Neuron (in vitro differentiated cells): ENCODE measurements at regions not wholly inside any gene's neighbourhood (a gene's known extent, or its start where the extent isn't known, plus 50 kb on each side); places are given as distances from the start of the nearest gene placed in this dataset.
"Not testable (repeated sequence)": the region's sequence is repeated elsewhere in the genome, so short reads cannot be mapped to it uniquely, and the experiment has no call there.

Source experiments
- H2AFZ ChIP-seq: one replicate; pipeline ENCODE4 v1.6.1; 2013; ENCODE audit warnings: low read depth, mild to moderate bottlenecking, inconsistent platforms, low read length, moderate library complexity
- H3K27me3 ChIP-seq: one replicate; pipeline ENCODE4 v1.6.1; 2013; ENCODE audit warnings: low read length; ENCODE audit not compliant: insufficient read depth
- H3K36me3 ChIP-seq: one replicate; pipeline ENCODE4 v1.6.1; 2013; ENCODE audit warnings: low read length; ENCODE audit not compliant: insufficient read depth
- H3K4me1 ChIP-seq: one replicate; pipeline ENCODE4 v1.6.1; 2013; ENCODE audit warnings: low read length; ENCODE audit not compliant: insufficient read depth
- H3K4me3 ChIP-seq: 2 replicates; pipeline ENCODE4 v1.5.1; 2013; ENCODE audit warnings: mild to moderate bottlenecking, low read length, moderate library complexity
- H3K9me3 ChIP-seq: one replicate; pipeline ENCODE4 v1.6.1; 2013; ENCODE audit warnings: low read length

DNA sequence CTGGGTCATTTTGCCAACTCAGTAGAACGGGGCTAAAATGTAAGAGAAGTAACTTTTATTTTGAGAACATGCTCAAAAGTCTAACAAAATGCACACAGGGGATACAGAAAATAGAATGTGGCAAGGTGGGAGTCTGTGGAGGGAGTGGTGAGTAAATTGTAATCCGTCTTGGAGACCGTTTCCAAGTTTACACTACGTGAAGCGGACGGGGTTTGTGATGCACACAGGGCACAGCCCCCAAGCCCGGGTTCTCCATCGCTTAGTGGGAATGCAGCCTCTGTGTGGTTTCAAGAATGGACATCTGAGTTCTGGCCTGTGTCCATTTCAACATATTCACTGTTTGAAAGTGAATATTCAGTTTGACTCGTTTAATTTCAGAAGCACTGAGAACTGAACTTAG is 65.0 kb upstream of the TMEM18 start:
- no peak overlapping the region for H3K4me3 ChIP-seq
- H2AFZ ChIP-seq = no peak overlapping the region
- peaks cover 7% of the 10 kb centered on the region for H3K4me1 ChIP-seq
- H3K36me3 ChIP-seq = no peaks in the 10 kb centered on the region
- no peaks in the 10 kb centered on the region for H3K9me3 ChIP-seq
- H3K27me3 ChIP-seq = no peaks in the 10 kb centered on the region

DNA sequence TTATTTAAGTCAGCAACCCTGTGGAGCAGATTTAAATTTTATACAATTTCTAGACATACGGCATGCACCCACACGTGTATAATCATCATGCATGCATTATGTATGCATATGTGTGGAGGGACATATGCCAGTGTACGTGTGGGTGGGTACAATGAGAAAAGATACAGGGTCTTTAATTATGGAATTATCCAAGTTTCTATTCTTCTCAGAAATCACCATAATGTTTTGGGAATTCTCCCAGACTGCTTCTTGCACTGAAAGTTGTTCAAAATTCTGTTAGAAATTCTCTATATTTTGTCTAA is 63.9 kb upstream of the TMEM18 start:
- Histone ChIP-seq H3K36me3 (no peaks in the 10 kb centered on the region), H3K9me3 (no peaks in the 10 kb centered on the region), H2AFZ (peak overlapping the region; percentile 60), H3K4me1 (peaks cover 7% of the 10 kb centered on the region), H3K27me3 (no peaks in the 10 kb centered on the region), H3K4me3 (peak overlapping the region; percentile 59)

DNA sequence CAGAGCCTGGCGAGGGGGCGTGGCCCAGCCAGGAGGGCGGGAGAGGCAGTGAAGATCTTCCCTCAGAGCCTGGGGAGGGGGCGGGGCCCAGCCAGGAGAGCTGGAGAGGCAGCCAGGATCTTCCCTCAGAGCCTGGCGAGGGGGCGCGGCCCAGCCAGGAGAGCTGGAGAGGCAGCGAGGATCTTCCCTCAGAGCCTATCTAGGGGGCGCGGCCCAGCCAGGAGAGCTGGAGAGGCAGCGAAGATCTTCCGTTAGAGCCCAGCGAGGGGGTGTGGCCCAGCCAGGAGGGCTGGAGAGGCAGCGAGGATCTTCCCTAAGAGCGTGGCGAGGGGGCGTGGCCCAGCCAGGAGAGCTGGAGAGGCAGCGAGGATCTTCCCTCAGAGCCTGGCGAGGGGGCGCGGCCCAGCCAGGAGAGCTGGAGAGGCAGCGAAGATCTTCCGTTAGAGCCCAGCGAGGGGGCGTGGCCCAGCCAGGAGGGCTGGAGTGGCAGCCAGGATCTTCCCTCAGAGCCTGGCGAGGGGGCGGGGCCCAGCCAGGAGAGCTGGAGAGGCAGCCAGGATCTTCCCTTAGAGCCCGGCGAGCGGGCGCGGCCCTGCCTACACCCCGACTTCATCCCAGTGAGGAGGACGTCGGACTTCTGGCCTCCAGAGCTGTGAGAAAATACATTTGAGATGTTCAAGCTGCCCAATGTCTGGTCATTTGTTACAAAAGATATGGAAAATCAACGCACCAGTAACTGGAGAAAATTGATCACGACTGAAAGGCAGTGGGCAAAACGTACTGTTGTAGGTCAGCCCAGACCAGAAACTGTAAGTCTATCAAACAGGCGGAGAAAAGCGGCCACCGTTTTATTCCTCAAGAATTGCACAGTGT is 63.4 kb upstream of the TMEM18 start:
- H3K27me3 ChIP-seq, H3K36me3 ChIP-seq, H3K9me3 ChIP-seq, H3K4me1 ChIP-seq: not testable (repeated sequence)
- peak overlapping the region; percentile 59 for H3K4me3 ChIP-seq
- H2AFZ ChIP-seq = peak overlapping the region; percentile 60

DNA sequence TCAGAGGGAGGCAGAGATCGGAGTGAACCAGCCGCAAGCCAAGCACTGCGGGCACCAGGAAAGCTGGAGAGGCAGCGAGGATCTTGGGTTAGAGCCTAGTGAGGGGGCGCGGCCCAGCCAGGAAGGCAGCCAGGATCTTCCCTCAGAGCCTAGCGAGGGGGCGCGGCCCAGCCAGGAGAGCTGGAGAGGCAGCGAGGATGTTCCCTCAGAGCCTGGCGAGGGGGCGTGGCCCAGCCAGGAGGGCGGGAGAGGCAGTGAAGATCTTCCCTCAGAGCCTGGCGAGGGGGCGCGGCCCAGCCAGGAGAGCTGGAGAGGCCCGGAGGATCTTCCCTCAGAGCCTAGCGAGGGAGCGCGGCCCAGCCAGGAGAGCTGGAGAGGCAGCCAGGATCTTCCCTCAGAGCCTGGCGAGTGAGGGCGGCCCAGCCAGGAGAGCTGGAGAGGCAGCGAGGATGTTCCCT is 62.7 kb upstream of the TMEM18 start:
- Histone ChIP-seq H3K4me3 (peak overlapping the region; percentile 59), H3K4me1 (peaks cover 10% of the 10 kb centered on the region), H2AFZ (peak overlapping the region; percentile 60)

DNA sequence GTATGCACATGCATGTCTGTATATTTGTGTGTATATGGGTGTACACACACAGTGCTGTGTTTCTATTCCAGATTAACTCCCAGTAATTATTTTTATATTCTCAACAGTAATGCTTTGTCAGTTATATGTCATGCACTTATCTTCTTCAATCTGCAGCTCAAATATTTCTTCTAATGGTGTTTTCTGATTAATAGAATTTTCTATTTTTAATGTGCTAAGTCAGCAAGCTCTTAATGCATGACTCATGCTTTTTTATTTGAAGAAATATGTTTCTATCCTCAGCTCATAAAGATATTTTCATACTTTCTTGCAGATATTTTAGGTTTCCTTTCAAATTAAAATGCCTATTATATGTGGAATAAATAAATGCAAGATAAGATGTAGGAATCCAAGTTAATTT is 59.7 kb upstream of the TMEM18 start:
- H3K36me3 ChIP-seq = no peaks in the 10 kb centered on the region
- no peak overlapping the region for H2AFZ ChIP-seq
- H3K9me3 ChIP-seq = no peaks in the 10 kb centered on the region
- no peak overlapping the region for H3K4me3 ChIP-seq
- H3K27me3 ChIP-seq = no peaks in the 10 kb centered on the region
- peaks cover 10% of the 10 kb centered on the region for H3K4me1 ChIP-seq

More for the DNA sequence above, 62.7 kb upstream of the TMEM18 start:
- not testable (repeated sequence) for H3K36me3 ChIP-seq, H3K9me3 ChIP-seq, H3K27me3 ChIP-seq

DNA sequence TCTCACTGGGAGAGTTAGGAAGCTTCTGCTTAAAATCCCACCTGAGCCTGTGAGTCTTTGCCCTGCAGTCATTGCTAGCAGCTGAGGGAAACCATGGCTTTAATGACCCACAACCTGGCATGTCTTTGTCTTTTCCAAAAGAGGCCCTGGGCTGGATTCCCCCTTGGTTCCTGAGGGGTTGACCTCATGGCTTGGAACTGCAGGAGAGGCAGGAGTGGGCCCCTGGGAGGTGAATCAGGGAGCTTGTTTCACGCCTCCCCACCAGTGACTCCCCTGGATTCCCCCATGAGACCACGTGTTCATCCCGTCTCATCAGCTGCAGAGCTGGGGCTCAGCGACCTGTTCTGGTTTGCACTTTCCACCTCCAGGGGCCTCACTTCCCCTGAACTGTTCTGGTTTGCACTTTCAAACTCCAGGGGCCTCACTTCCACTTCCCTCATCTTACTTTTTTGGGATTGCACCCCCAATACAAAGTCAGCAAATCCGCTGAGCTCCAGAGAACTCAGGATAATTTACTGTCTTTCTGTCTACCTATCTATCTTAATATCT is 58.5 kb upstream of the TMEM18 start:
- H3K36me3 ChIP-seq = no peaks in the 10 kb centered on the region
- H3K4me1 ChIP-seq = peaks cover 3% of the 10 kb centered on the region
- no peaks in the 10 kb centered on the region for H3K9me3 ChIP-seq
- no peak overlapping the region for H3K4me3 ChIP-seq
- no peak overlapping the region for H2AFZ ChIP-seq
- no peaks in the 10 kb centered on the region for H3K27me3 ChIP-seq

DNA sequence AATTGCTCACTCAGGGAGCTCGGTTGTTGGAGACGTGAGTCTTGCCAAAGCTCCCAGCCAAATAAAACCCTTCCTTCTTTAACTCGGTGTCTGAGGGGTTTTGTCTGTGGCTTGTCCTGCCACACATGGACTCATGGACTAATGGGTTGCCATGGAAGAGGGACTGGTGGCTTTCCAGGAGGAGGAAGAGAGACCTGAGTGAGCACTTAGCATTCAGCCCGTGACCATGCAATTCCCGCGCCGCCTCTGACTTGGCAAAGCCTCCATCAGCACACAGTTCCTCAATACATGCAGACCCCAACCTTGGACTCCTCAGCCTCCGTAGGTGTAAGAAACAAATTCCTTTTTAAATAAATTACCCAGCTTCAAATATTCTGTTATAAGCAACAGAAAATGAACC is 57.3 kb upstream of the TMEM18 start:
- no peaks in the 10 kb centered on the region for H3K27me3 ChIP-seq
- H3K4me3 ChIP-seq = no peak overlapping the region
- peaks cover 6% of the 10 kb centered on the region for H3K4me1 ChIP-seq
- no peaks in the 10 kb centered on the region for H3K9me3 ChIP-seq
- H2AFZ ChIP-seq = no peak overlapping the region
- no peaks in the 10 kb centered on the region for H3K36me3 ChIP-seq

DNA sequence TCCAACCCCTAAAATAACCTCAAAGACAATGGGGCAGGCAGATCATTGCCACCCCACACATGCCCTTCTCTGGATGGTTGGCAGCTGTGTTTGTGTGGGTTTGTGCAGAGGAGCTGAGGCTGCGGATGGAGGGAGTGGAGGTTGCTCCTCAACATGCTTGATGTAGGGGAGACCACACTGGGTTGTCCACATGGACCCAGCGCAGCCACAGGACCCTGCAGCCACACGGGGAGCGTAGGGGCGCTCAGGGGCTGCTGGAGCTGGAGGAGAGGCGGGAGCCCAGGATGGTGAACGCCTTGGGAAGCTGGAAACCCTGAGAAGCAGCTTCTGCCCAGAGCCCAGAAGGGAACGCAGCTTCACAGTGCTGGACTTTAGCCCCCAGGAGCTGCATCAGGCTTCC is 56.3 kb upstream of the TMEM18 start:
- no peaks in the 10 kb centered on the region for H3K27me3 ChIP-seq
- H3K4me1 ChIP-seq = peaks cover 10% of the 10 kb centered on the region

DNA sequence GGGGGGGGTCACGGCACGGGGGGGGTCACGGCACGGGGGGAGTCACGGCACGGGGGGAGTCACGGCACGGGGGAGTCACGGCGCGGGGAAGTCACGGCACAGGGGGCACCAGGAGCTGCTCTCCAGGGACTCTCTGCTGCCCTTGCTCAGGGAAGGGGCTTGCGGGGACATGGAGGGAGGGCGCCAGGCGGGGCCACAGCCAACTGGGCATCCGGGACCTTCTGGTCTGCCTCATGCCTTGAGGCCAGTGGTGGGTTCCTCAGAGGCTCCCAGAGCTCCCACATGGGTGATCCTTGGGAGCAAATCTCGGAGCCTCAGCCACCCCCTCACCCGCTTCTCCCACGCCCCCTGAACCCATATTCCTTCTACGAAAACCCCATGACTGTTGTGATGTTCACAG is 55.8 kb upstream of the TMEM18 start:
- no peaks in the 10 kb centered on the region for H3K27me3 ChIP-seq
- H2AFZ ChIP-seq = no peak overlapping the region
- H3K4me1 ChIP-seq = peaks cover 10% of the 10 kb centered on the region
- H3K36me3 ChIP-seq = no peaks in the 10 kb centered on the region
- H3K9me3 ChIP-seq = no peaks in the 10 kb centered on the region
- H3K4me3 ChIP-seq = no peak overlapping the region

More for the DNA sequence above, 56.3 kb upstream of the TMEM18 start:
- Histone ChIP-seq H3K9me3 (no peaks in the 10 kb centered on the region), H3K4me3 (no peak overlapping the region), H2AFZ (no peak overlapping the region), H3K36me3 (no peaks in the 10 kb centered on the region)

DNA sequence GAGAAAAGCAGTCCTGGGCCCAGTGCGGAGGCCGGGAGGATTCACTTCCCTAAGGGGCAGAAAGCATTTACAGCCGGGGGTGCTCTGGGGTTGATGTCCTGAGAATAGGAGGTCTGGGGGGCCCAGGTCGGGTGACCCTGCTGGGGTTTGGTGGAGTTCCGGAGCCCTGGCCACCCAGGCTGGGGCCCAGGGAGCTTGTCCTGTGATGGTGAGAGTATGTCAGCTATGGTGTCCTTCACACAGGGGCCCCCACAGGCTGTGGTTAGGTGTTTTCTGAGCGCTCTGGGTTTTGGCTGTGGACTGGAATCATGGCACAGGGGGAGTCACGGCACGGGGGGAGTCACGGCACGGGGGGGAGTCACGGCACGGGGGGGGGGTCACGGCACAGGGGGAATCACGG is 54.5 kb upstream of the TMEM18 start:
- H3K4me1 ChIP-seq = peaks cover 10% of the 10 kb centered on the region
- H2AFZ ChIP-seq = no peak overlapping the region
- H3K9me3 ChIP-seq = no peaks in the 10 kb centered on the region
- no peaks in the 10 kb centered on the region for H3K36me3 ChIP-seq
- no peak overlapping the region for H3K4me3 ChIP-seq
- no peaks in the 10 kb centered on the region for H3K27me3 ChIP-seq

DNA sequence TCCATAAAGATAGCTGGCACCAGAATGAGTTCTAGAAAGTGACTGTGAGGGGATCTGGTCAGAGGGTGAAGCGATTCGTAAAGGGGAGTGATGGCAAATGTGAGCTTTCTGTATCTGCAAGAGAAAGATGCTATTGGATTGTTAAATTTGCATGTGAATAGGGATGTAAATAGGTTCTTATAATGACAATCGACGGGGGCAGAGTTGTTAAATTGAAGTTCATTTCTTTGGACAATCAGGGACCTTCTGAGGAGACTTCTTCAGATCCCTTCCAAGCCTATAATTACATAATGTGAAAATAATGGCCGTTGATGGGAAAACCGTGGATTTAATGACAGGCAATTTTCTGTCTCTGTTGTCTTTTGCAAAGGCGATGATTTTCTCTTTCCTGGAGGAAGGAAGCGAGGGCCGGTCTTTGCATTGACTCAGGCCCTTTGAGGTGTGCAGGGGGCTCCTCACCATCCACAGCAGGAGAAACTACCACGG is 52.2 kb upstream of the TMEM18 start:
- no peak overlapping the region for H3K4me3 ChIP-seq
- no peak overlapping the region for H2AFZ ChIP-seq
- peaks cover 7% of the 10 kb centered on the region for H3K4me1 ChIP-seq
- H3K9me3 ChIP-seq = no peaks in the 10 kb centered on the region
- no peaks in the 10 kb centered on the region for H3K27me3 ChIP-seq
- no peaks in the 10 kb centered on the region for H3K36me3 ChIP-seq

DNA sequence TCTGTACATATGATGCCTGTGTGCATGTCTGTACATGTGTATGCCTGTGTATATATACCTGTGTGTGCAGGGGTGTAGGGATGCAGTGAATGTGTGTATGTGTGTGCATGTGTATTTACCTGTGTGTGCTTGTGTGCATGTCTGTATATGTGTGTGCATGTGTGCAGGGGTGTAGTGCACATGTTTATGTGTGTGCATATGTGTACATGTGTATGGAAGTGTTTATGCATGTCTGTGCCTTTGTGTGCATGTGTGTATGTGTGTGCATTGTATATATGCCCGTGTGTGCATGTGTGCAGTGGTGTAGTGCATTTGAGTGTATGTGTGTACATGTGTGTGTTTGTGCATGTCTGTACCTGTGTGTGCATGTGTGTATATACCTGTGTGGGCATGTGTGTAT is 51.0 kb upstream of the TMEM18 start:
- H2AFZ ChIP-seq = no peak overlapping the region
- H3K9me3 ChIP-seq = no peaks in the 10 kb centered on the region
- peaks cover 7% of the 10 kb centered on the region for H3K4me1 ChIP-seq
- H3K27me3 ChIP-seq = no peaks in the 10 kb centered on the region
- no peaks in the 10 kb centered on the region for H3K36me3 ChIP-seq
- no peak overlapping the region for H3K4me3 ChIP-seq

DNA sequence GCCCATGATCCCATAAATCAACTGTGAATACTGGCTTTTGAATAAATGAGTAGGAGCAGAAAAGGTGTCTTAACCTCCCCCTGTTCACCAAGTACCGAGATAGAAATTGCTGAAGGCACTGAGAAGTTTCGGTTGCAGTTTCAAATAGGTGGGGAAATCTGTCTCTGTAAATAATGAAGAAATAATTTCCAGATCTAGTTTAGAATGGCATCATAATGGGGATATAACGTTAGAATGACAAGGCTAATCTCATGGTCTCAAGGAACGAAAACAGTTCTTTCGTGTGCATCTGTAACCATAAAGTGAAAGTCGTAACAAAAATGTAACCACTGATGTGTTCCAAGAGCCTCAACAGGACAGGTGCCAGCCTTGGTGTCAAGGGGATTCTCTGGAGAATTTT is 49.9 kb upstream of the TMEM18 start:
- Histone ChIP-seq H3K4me3 (no peak overlapping the region), H3K4me1 (peaks cover 7% of the 10 kb centered on the region), H3K27me3 (no peaks in the 10 kb centered on the region), H2AFZ (no peak overlapping the region), H3K9me3 (no peaks in the 10 kb centered on the region), H3K36me3 (no peaks in the 10 kb centered on the region)
